Liver (tissue), 3 donors: ENCODE measurements at regions not wholly inside any gene's neighbourhood (a gene's known extent, or its start where the extent isn't known, plus 50 kb on each side); places are given as distances from the start of the nearest gene placed in this dataset.

Experiments
- FOXA2 ChIP-seq: IDR thresholded peaks from 2 replicates; pipeline ENCODE4 v1.6.1; 2016; ENCODE audit warnings: antibody characterized with exemption
- HNF4G ChIP-seq: IDR thresholded peaks from 2 replicates; pipeline ENCODE4 v1.6.1; 2016; ENCODE audit warnings: antibody characterized with exemption
- JUND ChIP-seq, 2 donors: IDR thresholded peaks; 2 replicates each; pipeline ENCODE4 v1.6.1; 2016; ENCODE audit warnings: antibody characterized with exemption in 2 of 2
- RAD21 ChIP-seq, 2 donors: IDR thresholded peaks; 2 replicates each; pipeline ENCODE4 v1.6.1; 2016; ENCODE audit warnings: antibody characterized with exemption in 2 of 2, mild to moderate bottlenecking in 2 of 2
- RXRA ChIP-seq, 2 donors: IDR thresholded peaks; 2 replicates each; pipeline ENCODE4 v1.6.1; 2017 to 2018; ENCODE audit warnings: antibody characterized with exemption in 2 of 2, mild to moderate bottlenecking in 1 of 2
- SP1 ChIP-seq: IDR thresholded peaks from 2 replicates; pipeline ENCODE4 v1.6.1; 2018; ENCODE audit warnings: antibody characterized with exemption, mild to moderate bottlenecking
- TAF1 ChIP-seq: conservative IDR thresholded peaks from 2 replicates; pipeline ENCODE4 v1.6.1; 2016; ENCODE audit warnings: antibody characterized with exemption, mild to moderate bottlenecking
- TF ChIP-seq, protein P1 (sequence below): fragments of 150-350 bp; IDR thresholded peaks from 2 replicates; pipeline ENCODE4 v1.5.1; 2017; ENCODE audit warnings: improper control_type of control experiment, low read depth, low read length; ENCODE audit not compliant: missing input control
- TF ChIP-seq, protein P2 (sequence below): IDR thresholded peaks from 2 replicates; pipeline ENCODE4 v1.6.1; 2016; ENCODE audit warnings: antibody characterized with exemption
- TF ChIP-seq, protein P3 (sequence below): IDR thresholded peaks from 2 replicates; pipeline ENCODE4 v1.6.1; 2016; ENCODE audit warnings: antibody characterized with exemption
- TF ChIP-seq, protein P4 (sequence below): IDR thresholded peaks from 2 replicates; pipeline ENCODE4 v1.6.1; 2016; ENCODE audit warnings: antibody characterized with exemption
- TF ChIP-seq, protein P5 (sequence below): IDR thresholded peaks from 2 replicates; pipeline ENCODE4 v1.6.1; 2016; ENCODE audit warnings: antibody characterized with exemption, mild to moderate bottlenecking
- donor health status: healthy.
- donor health status: healthy.

DNA sequence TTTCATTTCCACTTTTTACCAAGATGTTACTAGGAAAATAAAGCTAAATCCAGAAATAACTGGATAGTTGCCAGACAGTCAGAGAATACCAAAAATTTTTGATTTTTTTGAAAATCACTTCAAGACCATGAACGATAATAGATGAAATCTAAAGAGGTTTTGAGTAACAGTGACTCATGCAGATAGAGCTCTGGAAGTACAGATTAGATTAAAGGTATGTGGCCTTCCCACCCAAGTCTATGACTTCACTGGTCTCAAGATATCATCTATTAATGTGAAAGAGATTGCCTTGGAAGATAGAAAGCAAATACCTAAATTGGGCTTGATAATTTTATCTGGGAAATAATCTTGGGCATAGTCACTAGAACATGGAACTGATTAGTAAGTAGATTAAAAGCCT is 415.9 kb downstream of the METTL15 start:
- no peak for TF ChIP-seq TAF1
- TF ChIP-seq, protein P1, sequence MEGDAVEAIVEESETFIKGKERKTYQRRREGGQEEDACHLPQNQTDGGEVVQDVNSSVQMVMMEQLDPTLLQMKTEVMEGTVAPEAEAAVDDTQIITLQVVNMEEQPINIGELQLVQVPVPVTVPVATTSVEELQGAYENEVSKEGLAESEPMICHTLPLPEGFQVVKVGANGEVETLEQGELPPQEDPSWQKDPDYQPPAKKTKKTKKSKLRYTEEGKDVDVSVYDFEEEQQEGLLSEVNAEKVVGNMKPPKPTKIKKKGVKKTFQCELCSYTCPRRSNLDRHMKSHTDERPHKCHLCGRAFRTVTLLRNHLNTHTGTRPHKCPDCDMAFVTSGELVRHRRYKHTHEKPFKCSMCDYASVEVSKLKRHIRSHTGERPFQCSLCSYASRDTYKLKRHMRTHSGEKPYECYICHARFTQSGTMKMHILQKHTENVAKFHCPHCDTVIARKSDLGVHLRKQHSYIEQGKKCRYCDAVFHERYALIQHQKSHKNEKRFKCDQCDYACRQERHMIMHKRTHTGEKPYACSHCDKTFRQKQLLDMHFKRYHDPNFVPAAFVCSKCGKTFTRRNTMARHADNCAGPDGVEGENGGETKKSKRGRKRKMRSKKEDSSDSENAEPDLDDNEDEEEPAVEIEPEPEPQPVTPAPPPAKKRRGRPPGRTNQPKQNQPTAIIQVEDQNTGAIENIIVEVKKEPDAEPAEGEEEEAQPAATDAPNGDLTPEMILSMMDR, result no peak
- TF ChIP-seq JUND (IDR thresholded peaks at IDR 0.05), result no peak
- TF ChIP-seq, protein P2, sequence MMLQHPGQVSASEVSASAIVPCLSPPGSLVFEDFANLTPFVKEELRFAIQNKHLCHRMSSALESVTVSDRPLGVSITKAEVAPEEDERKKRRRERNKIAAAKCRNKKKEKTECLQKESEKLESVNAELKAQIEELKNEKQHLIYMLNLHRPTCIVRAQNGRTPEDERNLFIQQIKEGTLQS, result no peak
- TF ChIP-seq RXRA (IDR thresholded peaks at IDR 0.05), result no peak
- no peak for TF ChIP-seq FOXA2
- TF ChIP-seq SP1, result no peak
- no peak for TF ChIP-seq RAD21 (IDR thresholded peaks at IDR 0.05)
- TF ChIP-seq, protein P3, sequence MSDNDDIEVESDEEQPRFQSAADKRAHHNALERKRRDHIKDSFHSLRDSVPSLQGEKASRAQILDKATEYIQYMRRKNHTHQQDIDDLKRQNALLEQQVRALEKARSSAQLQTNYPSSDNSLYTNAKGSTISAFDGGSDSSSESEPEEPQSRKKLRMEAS, result no peak
- TF ChIP-seq, protein P4, sequence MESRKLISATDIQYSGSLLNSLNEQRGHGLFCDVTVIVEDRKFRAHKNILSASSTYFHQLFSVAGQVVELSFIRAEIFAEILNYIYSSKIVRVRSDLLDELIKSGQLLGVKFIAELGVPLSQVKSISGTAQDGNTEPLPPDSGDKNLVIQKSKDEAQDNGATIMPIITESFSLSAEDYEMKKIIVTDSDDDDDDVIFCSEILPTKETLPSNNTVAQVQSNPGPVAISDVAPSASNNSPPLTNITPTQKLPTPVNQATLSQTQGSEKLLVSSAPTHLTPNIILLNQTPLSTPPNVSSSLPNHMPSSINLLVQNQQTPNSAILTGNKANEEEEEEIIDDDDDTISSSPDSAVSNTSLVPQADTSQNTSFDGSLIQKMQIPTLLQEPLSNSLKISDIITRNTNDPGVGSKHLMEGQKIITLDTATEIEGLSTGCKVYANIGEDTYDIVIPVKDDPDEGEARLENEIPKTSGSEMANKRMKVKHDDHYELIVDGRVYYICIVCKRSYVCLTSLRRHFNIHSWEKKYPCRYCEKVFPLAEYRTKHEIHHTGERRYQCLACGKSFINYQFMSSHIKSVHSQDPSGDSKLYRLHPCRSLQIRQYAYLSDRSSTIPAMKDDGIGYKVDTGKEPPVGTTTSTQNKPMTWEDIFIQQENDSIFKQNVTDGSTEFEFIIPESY, result no peak
- TF ChIP-seq, protein P5, sequence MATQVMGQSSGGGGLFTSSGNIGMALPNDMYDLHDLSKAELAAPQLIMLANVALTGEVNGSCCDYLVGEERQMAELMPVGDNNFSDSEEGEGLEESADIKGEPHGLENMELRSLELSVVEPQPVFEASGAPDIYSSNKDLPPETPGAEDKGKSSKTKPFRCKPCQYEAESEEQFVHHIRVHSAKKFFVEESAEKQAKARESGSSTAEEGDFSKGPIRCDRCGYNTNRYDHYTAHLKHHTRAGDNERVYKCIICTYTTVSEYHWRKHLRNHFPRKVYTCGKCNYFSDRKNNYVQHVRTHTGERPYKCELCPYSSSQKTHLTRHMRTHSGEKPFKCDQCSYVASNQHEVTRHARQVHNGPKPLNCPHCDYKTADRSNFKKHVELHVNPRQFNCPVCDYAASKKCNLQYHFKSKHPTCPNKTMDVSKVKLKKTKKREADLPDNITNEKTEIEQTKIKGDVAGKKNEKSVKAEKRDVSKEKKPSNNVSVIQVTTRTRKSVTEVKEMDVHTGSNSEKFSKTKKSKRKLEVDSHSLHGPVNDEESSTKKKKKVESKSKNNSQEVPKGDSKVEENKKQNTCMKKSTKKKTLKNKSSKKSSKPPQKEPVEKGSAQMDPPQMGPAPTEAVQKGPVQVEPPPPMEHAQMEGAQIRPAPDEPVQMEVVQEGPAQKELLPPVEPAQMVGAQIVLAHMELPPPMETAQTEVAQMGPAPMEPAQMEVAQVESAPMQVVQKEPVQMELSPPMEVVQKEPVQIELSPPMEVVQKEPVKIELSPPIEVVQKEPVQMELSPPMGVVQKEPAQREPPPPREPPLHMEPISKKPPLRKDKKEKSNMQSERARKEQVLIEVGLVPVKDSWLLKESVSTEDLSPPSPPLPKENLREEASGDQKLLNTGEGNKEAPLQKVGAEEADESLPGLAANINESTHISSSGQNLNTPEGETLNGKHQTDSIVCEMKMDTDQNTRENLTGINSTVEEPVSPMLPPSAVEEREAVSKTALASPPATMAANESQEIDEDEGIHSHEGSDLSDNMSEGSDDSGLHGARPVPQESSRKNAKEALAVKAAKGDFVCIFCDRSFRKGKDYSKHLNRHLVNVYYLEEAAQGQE, result no peak
- no peak for TF ChIP-seq HNF4G
